Small intestine (tissue), 7 donors: ENCODE measurements at regions not wholly inside any gene's neighbourhood (a gene's known extent, or its start where the extent isn't known, plus 50 kb on each side); places are given as distances from the start of the nearest gene placed in this dataset.

Source experiments
- DNase-seq, 2 donors: peaks; one replicate each; pipeline versions ENCODE4 v3.0.0 to v3.0.0-alpha.2; 2013
- FAIRE-seq: peaks from 2 replicates; lab custom pipeline; 2012; peaks lifted over from hg19 to GRCh38; lab: Jason Lieb, UNC
- H3K27ac ChIP-seq, 3 donors: one replicate each; pipeline ENCODE4 v1.5.1; 2013; ENCODE audit warnings: low read length in 2 of 3, mild to moderate bottlenecking in 2 of 3, control low read depth in 1 of 3, inconsistent platforms in 1 of 3, low read depth in 1 of 3, moderate library complexity in 1 of 3
- H3K27me3 ChIP-seq, 3 donors: one replicate each; pipeline ENCODE4 v1.6.1; 2013; ENCODE audit warnings: low read length in 3 of 3, inconsistent platforms in 1 of 3; ENCODE audit not compliant: control insufficient read depth in 3 of 3, insufficient read depth in 3 of 3
- H3K36me3 ChIP-seq, 3 donors: one replicate each; pipeline ENCODE4 v1.6.1; 2013; ENCODE audit warnings: low read length in 3 of 3, inconsistent platforms in 1 of 3, low read depth in 1 of 3, mild to moderate bottlenecking in 1 of 3, moderate library complexity in 1 of 3; ENCODE audit not compliant: control insufficient read depth in 3 of 3, insufficient read depth in 2 of 3
- H3K4me1 ChIP-seq, 3 donors: one replicate each; pipeline ENCODE4 v1.6.1; 2013; ENCODE audit warnings: low read length in 2 of 3, inconsistent platforms in 1 of 3, low read depth in 1 of 3, mild to moderate bottlenecking in 1 of 3, moderate library complexity in 1 of 3; ENCODE audit not compliant: control insufficient read depth in 3 of 3, insufficient read depth in 2 of 3
- H3K4me3 ChIP-seq, 3 donors: one replicate each; pipeline ENCODE4 v1.5.1; 2013; ENCODE audit warnings: low read length in 3 of 3, control low read depth in 1 of 3, inconsistent platforms in 1 of 3, low read depth in 1 of 3, mild to moderate bottlenecking in 1 of 3, moderate library complexity in 1 of 3
- H3K9me3 ChIP-seq, 2 donors: one replicate each; pipeline ENCODE4 v1.6.1; 2013; ENCODE audit warnings: low read depth in 1 of 2, low read length in 1 of 2; ENCODE audit not compliant: control insufficient read depth in 2 of 2, insufficient read depth in 1 of 2
- WGBS, 3 donors: extraction: QIAGEN DNeasy Blood & Tissue Kit; methylation state at CpG; one replicate each; pipeline ENCODE4 v1.1.7; 2013; 5-methylcytosine and 5-hydroxymethylcytosine counted together
- donor health status: healthy with polysubstance abuse.
- donor health status: control.
- donor health status: control.
- donor health status: Bipolar disorder and iron deficiency.
- donor health status: healthy.

GRCh38 chr10:2051108-2051507 is 313.8 kb upstream of the ADARB2 start:
- 84 to 86% (median 86%) methylated on average over 7 of the region's 7 CpGs for WGBS, 3 donors
- no peaks in the 10 kb centered on the region for H3K4me1 ChIP-seq
- H3K27me3 ChIP-seq = no peaks in the 10 kb centered on the region
- H3K27ac ChIP-seq = no peak overlapping the region
- no peaks in the 10 kb centered on the region for H3K36me3 ChIP-seq
- DNase-seq (no peak), FAIRE-seq (no peak)
- no peaks in the 10 kb centered on the region for H3K9me3 ChIP-seq
- no peak overlapping the region for H3K4me3 ChIP-seq

GRCh38 chr10:2049560-2049959 is 312.2 kb upstream of the ADARB2 start:
- FAIRE-seq = no peak
- Histone ChIP-seq H3K27me3 (no peaks in the 10 kb centered on the region), H3K9me3 (no peaks in the 10 kb centered on the region), H3K27ac (no peak overlapping the region), H3K36me3 (no peaks in the 10 kb centered on the region), H3K4me1 (no peaks in the 10 kb centered on the region), H3K4me3 (no peak overlapping the region)
- DNase-seq = no peak

GRCh38 chr10:2048337-2048973 is 311.1 kb upstream of the ADARB2 start:
- Histone ChIP-seq H3K27me3 (no peaks in the 10 kb centered on the region), H3K4me1 (no peaks in the 10 kb centered on the region), H3K36me3 (no peaks in the 10 kb centered on the region), H3K4me3 (no peak overlapping the region), H3K27ac (no peak overlapping the region), H3K9me3 (no peaks in the 10 kb centered on the region)
- no peak for DNase-seq
- no peak for FAIRE-seq
- 59 to 69% (median 64%) methylated on average over 5 of the region's 5 CpGs for WGBS, 3 donors

- Histone ChIP-seq H3K4me3 (no peak overlapping the region), H3K36me3 (no peaks in the 10 kb centered on the region), H3K27me3 (no peaks in the 10 kb centered on the region), H3K4me1 (no peaks in the 10 kb centered on the region), H3K27ac (no peak overlapping the region), H3K9me3 (no peaks in the 10 kb centered on the region)
- DNase-seq (no peak), FAIRE-seq (no peak)
- 53 to 63% (median 59%) methylated on average over 3 of the region's 3 CpGs for WGBS, 3 donors
These were observed 310.4 kb upstream of the ADARB2 start for GRCh38 chr10:2047679-2048078.

GRCh38 chr10:2043379-2043778 is 306.1 kb upstream of the ADARB2 start:
- 86 to 92% (median 89%) methylated on average over 8 of the region's 8 CpGs for WGBS, 3 donors
- H3K27me3 ChIP-seq = no peaks in the 10 kb centered on the region
- H3K4me1 ChIP-seq = no peaks in the 10 kb centered on the region
- no peak overlapping the region for H3K27ac ChIP-seq
- H3K4me3 ChIP-seq = no peak overlapping the region
- H3K36me3 ChIP-seq = no peaks in the 10 kb centered on the region
- FAIRE-seq (no peak), DNase-seq (no peak)
- H3K9me3 ChIP-seq = no peaks in the 10 kb centered on the region

GRCh38 chr10:2038036-2038435 is 300.7 kb upstream of the ADARB2 start:
- no peak overlapping the region for H3K27ac ChIP-seq
- FAIRE-seq = no peak
- no peak overlapping the region for H3K4me3 ChIP-seq
- H3K27me3 ChIP-seq = no peaks in the 10 kb centered on the region
- no peaks in the 10 kb centered on the region for H3K36me3 ChIP-seq
- no peaks in the 10 kb centered on the region for H3K9me3 ChIP-seq
- WGBS, 3 donors = 66 to 75% (median 74%) methylated on average over 2 of the region's 2 CpGs
- no peak for DNase-seq
- H3K4me1 ChIP-seq = no peaks in the 10 kb centered on the region

GRCh38 chr10:2037246-2037645 is 299.9 kb upstream of the ADARB2 start:
- Histone ChIP-seq H3K27me3 (no peaks in the 10 kb centered on the region), H3K4me3 (no peak overlapping the region), H3K27ac (no peak overlapping the region), H3K36me3 (no peaks in the 10 kb centered on the region), H3K4me1 (no peaks in the 10 kb centered on the region), H3K9me3 (no peaks in the 10 kb centered on the region)
- WGBS, 3 donors = 90 to 99% (median 95%) methylated on average over 1 of the region's 1 CpG
- FAIRE-seq (no peak), DNase-seq (no peak)

GRCh38 chr10:2036209-2036608 is 298.9 kb upstream of the ADARB2 start:
- no peaks in the 10 kb centered on the region for H3K9me3 ChIP-seq

GRCh38 chr10:2030046-2030445 is 292.7 kb upstream of the ADARB2 start:
- no peak overlapping the region for H3K27ac ChIP-seq
- H3K4me1 ChIP-seq = no peaks in the 10 kb centered on the region
- no peak overlapping the region for H3K4me3 ChIP-seq
- H3K27me3 ChIP-seq = no peaks in the 10 kb centered on the region
- DNase-seq (no peak), FAIRE-seq (no peak)
- no peaks in the 10 kb centered on the region for H3K36me3 ChIP-seq
- no peaks in the 10 kb centered on the region for H3K9me3 ChIP-seq
- 11 to 59% (median 18%) methylated on average over 1 of the region's 1 CpG for WGBS, 3 donors

More at GRCh38 chr10:2036209-2036608, 298.9 kb upstream of the ADARB2 start:
- H3K4me1 ChIP-seq = no peaks in the 10 kb centered on the region
- no peaks in the 10 kb centered on the region for H3K27me3 ChIP-seq
- DNase-seq = no peak
- no peak overlapping the region for H3K27ac ChIP-seq
- H3K4me3 ChIP-seq = no peak overlapping the region
- no peaks in the 10 kb centered on the region for H3K36me3 ChIP-seq
- no peak for FAIRE-seq
